WTC11 (cell line): ENCODE measurements at regions not wholly inside any gene's neighbourhood (a gene's known extent, or its start where the extent isn't known, plus 50 kb on each side); places are given as distances from the start of the nearest gene placed in this dataset.

Source experiments
- ATAC-seq: fragments of 200-7000 bp; cut with Tn5 transposase; 2 replicates; pipeline ENCODE4 v1.10.0; 2021; ENCODE audit warnings: mild to moderate bottlenecking, moderate library complexity
- CTCF ChIA-PET: fragments of 300-600 bp; sonication (Branson Sonifier 250); formaldehyde crosslinking; loops from one replicate; lab custom pipeline; 2021; ENCODE audit warnings: antibody characterized with exemption; lab: Charles Lee
- POLR2A ChIA-PET: fragments of 350-600 bp; sonication (Branson Sonifier 250); formaldehyde crosslinking; loops from one replicate; lab custom pipeline; 2021; ENCODE audit warnings: antibody characterized with exemption; lab: Charles Lee
- DNase-seq: peaks from one replicate; pipeline ENCODE4 v3.0.0; 2021; ENCODE audit warnings: low spot score
- H3K27ac Mint-ChIP-seq: 2 replicates; pipeline ENCODE4 v1.8.0; 2021; ENCODE audit warnings: mixed read lengths
- H3K27me3 Mint-ChIP-seq: 2 replicates; pipeline ENCODE4 v1.8.0; 2021; ENCODE audit warnings: low read depth, mild to moderate bottlenecking, moderate library complexity, mixed read lengths
- H3K36me3 Mint-ChIP-seq: 2 replicates; pipeline ENCODE4 v1.8.0; 2021; ENCODE audit warnings: mixed read lengths
- H3K4me1 Mint-ChIP-seq: 2 replicates; pipeline ENCODE4 v1.8.0; 2022; ENCODE audit warnings: mixed read lengths
- H3K4me3 Mint-ChIP-seq: 2 replicates; pipeline ENCODE4 v1.8.0; 2021; ENCODE audit warnings: mild to moderate bottlenecking, moderate library complexity, mixed read lengths
- H3K9me3 Mint-ChIP-seq: 2 replicates; pipeline ENCODE4 v1.8.0; 2021; ENCODE audit warnings: mixed read lengths
- AFF4 ChIP-seq: sonication (generic); formaldehyde crosslinking; IDR thresholded peaks from 2 replicates; pipeline ENCODE4 v1.8.1; 2023; ENCODE audit warnings: mild to moderate bottlenecking, missing genetic modification reagents, borderline replicate concordance
- ARID4B ChIP-seq: sonication (generic); formaldehyde crosslinking; IDR thresholded peaks from 2 replicates; pipeline ENCODE4 v1.8.0; 2023; ENCODE audit warnings: missing genetic modification reagents, mild to moderate bottlenecking, borderline replicate concordance
- ATF1 ChIP-seq: sonication (generic); formaldehyde crosslinking; IDR thresholded peaks from 2 replicates; pipeline ENCODE4 v1.8.1; 2023; ENCODE audit warnings: mild to moderate bottlenecking, moderate library complexity, missing genetic modification reagents
- CBFB ChIP-seq: sonication (generic); formaldehyde crosslinking; IDR thresholded peaks from 2 replicates; pipeline ENCODE4 v1.8.1; 2022; ENCODE audit warnings: mild to moderate bottlenecking, low read depth, missing genetic modification reagents
- CDX4 ChIP-seq: fragments of 250-450 bp; sonication (Bioruptor Pico); IDR thresholded peaks from 2 replicates; pipeline ENCODE4 v1.9.0; 2021; ENCODE audit warnings: moderate library complexity, mild to moderate bottlenecking, inconsistent platforms, borderline replicate concordance
- CREB1 ChIP-seq: sonication (generic); formaldehyde crosslinking; IDR thresholded peaks from 2 replicates; pipeline ENCODE4 v1.8.0; 2023; ENCODE audit warnings: mild to moderate bottlenecking, missing genetic modification reagents
- CREM ChIP-seq: sonication (generic); formaldehyde crosslinking; IDR thresholded peaks from 2 replicates; pipeline ENCODE4 v1.8.1; 2022; ENCODE audit warnings: mild to moderate bottlenecking, missing genetic modification reagents, moderate library complexity
- CTCF ChIP-seq: fragments of 200-600 bp; IDR thresholded peaks from 2 replicates; pipeline ENCODE4 v1.8.0; 2022; ENCODE audit warnings: antibody characterized with exemption
- E2F1 ChIP-seq: sonication (generic); formaldehyde crosslinking; IDR thresholded peaks from 2 replicates; pipeline ENCODE4 v1.8.0; 2022; ENCODE audit warnings: mild to moderate bottlenecking, missing genetic modification reagents
- ERG ChIP-seq: fragments of 250-450 bp; sonication (Bioruptor Pico); IDR thresholded peaks from 2 replicates; pipeline ENCODE4 v1.8.0; 2021; ENCODE audit warnings: mild to moderate bottlenecking
- ESRRA ChIP-seq: sonication (generic); formaldehyde crosslinking; IDR thresholded peaks from 2 replicates; pipeline ENCODE4 v1.8.1; 2022; ENCODE audit warnings: mild to moderate bottlenecking, missing genetic modification reagents, borderline replicate concordance
- FOXK1 ChIP-seq: sonication (generic); formaldehyde crosslinking; IDR thresholded peaks from 2 replicates; pipeline ENCODE4 v1.8.0; 2022; ENCODE audit warnings: mild to moderate bottlenecking, moderate library complexity, missing genetic modification reagents
- GTF2I ChIP-seq: fragments of 250-450 bp; sonication (Bioruptor Pico); conservative IDR thresholded peaks from 2 replicates; pipeline ENCODE4 v1.4.0; 2021; ENCODE audit warnings: mild to moderate bottlenecking
- MLX ChIP-seq: sonication (generic); formaldehyde crosslinking; IDR thresholded peaks from 2 replicates; pipeline ENCODE4 v1.8.1; 2023; ENCODE audit warnings: mild to moderate bottlenecking, missing genetic modification reagents, moderate library complexity
- RORB ChIP-seq: fragments of 250-450 bp; sonication (Bioruptor Pico); IDR thresholded peaks from 2 replicates; pipeline ENCODE4 v1.9.0; 2021; ENCODE audit warnings: mild to moderate bottlenecking
- TEAD1 ChIP-seq: sonication (generic); formaldehyde crosslinking; IDR thresholded peaks from 2 replicates; pipeline ENCODE4 v1.8.0; 2022; ENCODE audit warnings: mild to moderate bottlenecking, missing genetic modification reagents
- TP53 ChIP-seq: sonication (generic); formaldehyde crosslinking; IDR thresholded peaks from 2 replicates; pipeline ENCODE4 v1.8.1; 2023; ENCODE audit warnings: mild to moderate bottlenecking, missing genetic modification reagents

- no peak for TF ChIP-seq CREB1 (CRISPR knock-in tag)
- no peak for TF ChIP-seq ARID4B (CRISPR knock-in tag)
Observed at GRCh38 chr1:193312432-193312831, 126.0 kb upstream of the B3GALT2 start (continued).

GRCh38 chr1:193311226-193311948 lies 125.0 kb upstream of the B3GALT2 start:
- CTCF ChIA-PET = interaction anchor here (0.6 kb wide), 1 partner anchor 31 kb away, joined by 3 read pairs; no protein-coding TSS in a partner anchor
- no peak overlapping the region for H3K4me3 Mint-ChIP-seq
- no peak overlapping the region for H3K27ac Mint-ChIP-seq
- ATAC-seq = no peak
- POLR2A ChIA-PET = no interaction called here
- TF ChIP-seq MLX (no peak), AFF4 (CRISPR knock-in tag) (no peak), GTF2I (CRISPR knock-in tag) (no peak)
- TF ChIP-seq, all 79 proteins: peak for 0
- Mint-ChIP-seq H3K27me3 (no peaks in the 10 kb centered on the region), H3K4me1 (no peaks in the 10 kb centered on the region), H3K9me3 (no peaks in the 10 kb centered on the region), H3K36me3 (no peaks in the 10 kb centered on the region)
- no peak for DNase-seq

GRCh38 chr1:193310564-193310963 lies 124.2 kb upstream of the B3GALT2 start:
- H3K27ac Mint-ChIP-seq = no peak overlapping the region
- H3K36me3 Mint-ChIP-seq = no peaks in the 10 kb centered on the region
- ChIA-PET CTCF (no interaction called here), POLR2A (no interaction called here)
- ATAC-seq (no peak), DNase-seq (no peak)
- H3K4me1 Mint-ChIP-seq = no peaks in the 10 kb centered on the region
- no peaks in the 10 kb centered on the region for H3K27me3 Mint-ChIP-seq
- 0 out of 2 replicates have a peak, but pooled peaks cover 3% of the 10 kb centered on the region for H3K9me3 Mint-ChIP-seq
- H3K4me3 Mint-ChIP-seq = no peak overlapping the region
- TF ChIP-seq CDX4 (CRISPR knock-in tag) (no peak), TEAD1 (no peak), CREM (CRISPR knock-in tag) (no peak), FOXK1 (CRISPR knock-in tag) (no peak), ERG (CRISPR knock-in tag) (no peak), ATF1 (CRISPR knock-in tag) (no peak), ESRRA (CRISPR knock-in tag) (no peak), RORB (no peak), TP53 (CRISPR knock-in tag) (no peak), E2F1 (CRISPR knock-in tag) (no peak), CBFB (no peak), CTCF (no peak)
